ENCODE measurements at regions not wholly inside any gene's neighbourhood (a gene's known extent, or its start where the extent isn't known, plus 50 kb on each side); places are given as distances from the start of the nearest gene placed in this dataset.

DNA sequence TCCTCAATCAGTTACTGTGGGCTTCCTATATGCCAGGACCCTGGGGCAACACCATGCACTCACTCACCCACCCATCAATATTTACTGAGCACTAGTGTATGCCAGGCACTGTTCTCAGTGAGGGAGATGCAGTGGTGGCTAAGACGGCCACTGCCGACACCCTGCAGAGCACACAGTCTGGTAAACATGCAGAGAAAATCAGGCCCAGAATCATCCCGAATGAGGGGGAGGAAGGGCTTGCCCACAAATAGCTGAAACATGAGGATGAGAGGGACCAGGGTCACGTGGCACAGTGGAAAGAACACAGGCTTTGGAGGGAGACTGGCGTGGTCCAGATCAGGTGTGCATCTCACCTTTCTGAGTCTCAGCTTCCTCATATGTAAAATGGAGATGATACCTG lies 89.2 kb upstream of the IGSF21 start:
- no peak for DNase-seq
- peaks cover 19% of the 10 kb centered on the region for H3K27me3 Mint-ChIP-seq
- H3K9me3 Mint-ChIP-seq, result no peaks in the 10 kb centered on the region
- ChIA-PET POLR2A (no interaction called here), CTCF (no interaction called here)
- no peak for ATAC-seq (ENCODE audit: low read depth)
- no peak overlapping the region for H3K4me3 Mint-ChIP-seq
- H3K36me3 Mint-ChIP-seq (ENCODE audit: low read depth), result no peaks in the 10 kb centered on the region
- intact Hi-C loops (cut with micrococcal nuclease), result no loop called here
- H3K27ac Mint-ChIP-seq, result no peak overlapping the region
- H3K4me1 Mint-ChIP-seq, result peaks cover 5% of the 10 kb centered on the region
- TF ChIP-seq, protein P1, sequence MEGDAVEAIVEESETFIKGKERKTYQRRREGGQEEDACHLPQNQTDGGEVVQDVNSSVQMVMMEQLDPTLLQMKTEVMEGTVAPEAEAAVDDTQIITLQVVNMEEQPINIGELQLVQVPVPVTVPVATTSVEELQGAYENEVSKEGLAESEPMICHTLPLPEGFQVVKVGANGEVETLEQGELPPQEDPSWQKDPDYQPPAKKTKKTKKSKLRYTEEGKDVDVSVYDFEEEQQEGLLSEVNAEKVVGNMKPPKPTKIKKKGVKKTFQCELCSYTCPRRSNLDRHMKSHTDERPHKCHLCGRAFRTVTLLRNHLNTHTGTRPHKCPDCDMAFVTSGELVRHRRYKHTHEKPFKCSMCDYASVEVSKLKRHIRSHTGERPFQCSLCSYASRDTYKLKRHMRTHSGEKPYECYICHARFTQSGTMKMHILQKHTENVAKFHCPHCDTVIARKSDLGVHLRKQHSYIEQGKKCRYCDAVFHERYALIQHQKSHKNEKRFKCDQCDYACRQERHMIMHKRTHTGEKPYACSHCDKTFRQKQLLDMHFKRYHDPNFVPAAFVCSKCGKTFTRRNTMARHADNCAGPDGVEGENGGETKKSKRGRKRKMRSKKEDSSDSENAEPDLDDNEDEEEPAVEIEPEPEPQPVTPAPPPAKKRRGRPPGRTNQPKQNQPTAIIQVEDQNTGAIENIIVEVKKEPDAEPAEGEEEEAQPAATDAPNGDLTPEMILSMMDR (IDR thresholded peaks at IDR 0.05), result no peak

DNA sequence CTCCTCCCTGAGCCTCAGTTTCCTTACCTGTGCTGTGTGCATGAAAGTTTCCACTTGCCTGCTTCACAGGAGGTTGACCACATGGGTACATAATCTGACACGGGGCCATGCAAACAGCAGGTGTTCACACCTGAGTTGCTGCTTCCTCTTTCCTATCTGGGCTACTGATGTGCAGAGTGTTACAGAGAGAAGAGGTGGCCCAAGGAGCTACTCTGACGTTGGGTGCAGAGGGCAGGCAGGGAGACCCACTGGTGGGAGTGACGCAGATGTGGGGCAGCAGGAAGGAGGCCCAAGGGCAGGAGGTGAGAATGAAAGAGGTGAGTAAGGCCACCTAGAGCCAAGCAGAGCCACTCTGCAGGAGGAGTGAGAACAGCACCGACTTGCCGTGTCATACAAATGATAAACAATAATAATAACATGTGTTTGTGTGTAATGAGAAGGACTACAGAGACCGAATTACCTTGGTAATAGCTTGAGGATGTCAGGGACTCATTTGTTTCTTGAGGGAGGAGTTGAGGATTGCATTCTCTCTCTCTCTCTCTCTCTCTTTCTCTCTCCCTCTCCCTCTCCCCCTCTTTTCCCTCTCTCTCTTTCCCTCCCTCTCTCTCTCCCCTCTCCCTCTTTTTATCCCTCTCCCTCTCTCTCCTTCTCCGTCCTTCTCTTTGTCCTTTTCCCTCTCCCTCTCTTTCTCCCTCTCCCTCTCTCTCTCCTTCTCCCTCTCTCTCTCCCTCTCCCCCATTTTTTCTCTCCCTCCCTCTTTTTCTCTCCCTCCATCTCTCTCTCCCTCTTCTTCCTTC lies 87.4 kb upstream of the IGSF21 start:
- TF ChIP-seq, protein P1 (IDR thresholded peaks at IDR 0.05), result no peak
- CTCF ChIA-PET, result no interaction called here
- DNase-seq (no peak), ATAC-seq (ENCODE audit: low read depth) (no peak)
- Mint-ChIP-seq H3K4me1 (peaks cover 5% of the 10 kb centered on the region), H3K36me3 (ENCODE audit: low read depth) (no peaks in the 10 kb centered on the region), H3K4me3 (no peak overlapping the region), H3K27ac (no peak overlapping the region), H3K27me3 (peaks cover 20% of the 10 kb centered on the region), H3K9me3 (no peaks in the 10 kb centered on the region)
- intact Hi-C loops (cut with micrococcal nuclease), result no loop called here
- POLR2A ChIA-PET, result no interaction called here

DNA sequence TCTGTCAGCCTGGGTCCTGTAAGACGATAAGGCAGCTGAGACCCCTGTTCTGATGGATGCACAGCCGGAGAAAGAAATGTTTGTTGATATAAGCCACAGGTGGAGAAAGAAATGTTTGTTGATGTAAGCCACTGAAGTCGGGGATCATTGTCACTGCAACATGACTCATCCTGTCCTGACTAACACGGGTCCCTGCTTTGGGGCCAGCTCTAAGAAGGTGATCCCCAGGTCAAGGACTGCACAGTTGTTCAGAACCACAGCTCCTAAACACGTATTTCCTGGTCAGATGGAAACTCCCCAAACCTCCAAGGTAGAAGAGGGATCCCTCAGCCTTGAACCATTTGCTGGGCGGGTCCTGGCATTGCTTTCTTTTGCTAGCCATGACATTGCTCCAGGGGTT lies 86.4 kb upstream of the IGSF21 start:
- Mint-ChIP-seq H3K27me3 (peaks cover 21% of the 10 kb centered on the region), H3K4me3 (no peak overlapping the region), H3K9me3 (no peaks in the 10 kb centered on the region), H3K27ac (no peak overlapping the region), H3K36me3 (ENCODE audit: low read depth) (no peaks in the 10 kb centered on the region), H3K4me1 (peaks cover 5% of the 10 kb centered on the region)
- TF ChIP-seq, protein P1 (IDR thresholded peaks at IDR 0.05), result no peak
- no peak for DNase-seq
- ATAC-seq (ENCODE audit: low read depth), result no peak
- CTCF ChIA-PET, result no interaction called here
- POLR2A ChIA-PET, result no interaction called here
- intact Hi-C loops (cut with micrococcal nuclease), result no loop called here

DNA sequence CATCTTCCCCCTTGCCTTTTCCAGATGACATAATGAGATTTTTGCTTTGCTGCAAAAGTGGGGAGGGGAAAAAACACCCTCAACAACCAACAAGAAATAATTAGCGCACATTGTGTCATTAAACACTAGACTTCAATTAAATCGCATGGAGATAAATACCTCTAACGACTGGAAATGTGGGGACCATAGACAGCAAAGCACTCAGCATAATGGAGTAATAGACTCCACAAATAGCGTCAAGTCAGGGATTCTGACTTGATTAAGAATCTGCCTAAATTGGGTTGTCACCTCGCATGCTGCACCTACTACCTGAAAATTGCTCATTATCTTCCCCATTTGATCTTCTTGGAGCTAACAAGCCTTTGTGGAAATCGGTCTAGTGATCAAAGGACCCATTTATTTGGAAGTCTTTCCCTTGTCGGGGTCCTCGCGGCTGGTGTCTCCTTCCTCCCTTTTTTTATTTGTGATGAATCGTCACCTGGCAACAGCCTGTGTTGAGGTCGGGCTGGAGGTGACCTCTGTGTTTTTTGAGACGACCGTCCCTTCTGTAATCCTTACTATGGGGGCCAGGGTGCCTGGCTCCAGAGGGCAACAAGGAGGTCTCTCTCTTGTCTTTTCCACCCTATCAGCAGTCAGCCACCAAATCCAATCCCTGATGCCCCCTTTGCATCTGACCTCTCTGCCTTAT lies 75.3 kb upstream of the IGSF21 start:
- DNase-seq (no peak), ATAC-seq (ENCODE audit: low read depth) (no peak)
- Mint-ChIP-seq H3K27me3 (peaks cover 32% of the 10 kb centered on the region), H3K4me1 (peaks cover 26% of the 10 kb centered on the region), H3K4me3 (no peak overlapping the region), H3K27ac (no peak overlapping the region), H3K9me3 (no peaks in the 10 kb centered on the region), H3K36me3 (ENCODE audit: low read depth) (no peaks in the 10 kb centered on the region)
- TF ChIP-seq, protein P1 (IDR thresholded peaks at IDR 0.05), result no peak
- intact Hi-C loops (cut with micrococcal nuclease), result no loop called here
- CTCF ChIA-PET, result no interaction called here
- POLR2A ChIA-PET, result no interaction called here

DNA sequence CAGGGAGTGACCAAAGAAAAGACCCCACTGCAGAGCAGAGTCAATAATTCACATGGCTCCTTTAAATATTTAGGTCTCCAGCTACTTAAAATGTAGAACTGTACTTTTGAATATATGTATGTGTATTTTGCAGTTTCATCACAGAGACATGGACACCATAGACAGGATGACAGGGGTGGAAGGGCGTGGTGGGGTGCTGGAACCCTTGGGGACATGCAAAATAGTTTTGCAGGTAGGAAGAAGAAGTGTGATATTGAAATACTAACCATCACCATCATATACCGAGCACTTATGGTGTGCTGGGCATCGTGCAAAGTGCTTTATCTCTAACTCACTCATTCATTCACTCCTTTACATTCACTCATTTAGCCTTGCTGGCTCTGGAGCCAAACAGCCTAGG lies 72.5 kb upstream of the IGSF21 start:
- Mint-ChIP-seq H3K36me3 (ENCODE audit: low read depth) (no peaks in the 10 kb centered on the region), H3K4me3 (no peak overlapping the region), H3K27me3 (peaks cover 17% of the 10 kb centered on the region), H3K27ac (no peak overlapping the region), H3K9me3 (no peaks in the 10 kb centered on the region), H3K4me1 (peaks cover 39% of the 10 kb centered on the region)
- DNase-seq, result no peak
- intact Hi-C loops (cut with micrococcal nuclease), result no loop called here
- ATAC-seq (ENCODE audit: low read depth), result no peak
- POLR2A ChIA-PET, result no interaction called here
- TF ChIP-seq, protein P1 (IDR thresholded peaks at IDR 0.05), result no peak
- CTCF ChIA-PET, result no interaction called here
